HUDEP-2 (cell line): ENCODE measurements at regions not wholly inside any gene's neighbourhood (a gene's known extent, or its start where the extent isn't known, plus 50 kb on each side); places are given as distances from the start of the nearest gene placed in this dataset.
"Not testable (repeated sequence)": the region's sequence is repeated elsewhere in the genome, so short reads cannot be mapped to it uniquely, and the experiment has no call there.

Experiments used
- DNase-seq, 76 experiments: peaks; one replicate each; lab custom pipeline; 2025; ENCODE audit not compliant: unreplicated experiment in 76 of 76; lab: John Stamatoyannopoulos, UW

- DNase-seq, result no peak
Observed at GRCh38 chr3:165635791-165636683, 201.2 kb downstream of the BCHE start.

GRCh38 chr3:165624761-165625160 lies 212.5 kb downstream of the BCHE start:
- DNase-seq, result no peak

GRCh38 chr3:165622356-165622755 lies 214.9 kb downstream of the BCHE start:
- DNase-seq, result no peak

- no peak for DNase-seq
Observed at GRCh38 chr3:165619069-165619468, 218.2 kb downstream of the BCHE start.

GRCh38 chr3:165617134-165617533 lies 220.1 kb downstream of the BCHE start:
- no peak for DNase-seq

- DNase-seq, result no peak
Observed at GRCh38 chr3:165614337-165614736, 222.9 kb downstream of the BCHE start.

- DNase-seq, result no peak
Observed at GRCh38 chr3:165613014-165613413, 224.2 kb downstream of the BCHE start.

GRCh38 chr3:165607221-165607620 lies 230.0 kb downstream of the BCHE start:
- DNase-seq, result no peak

- DNase-seq, result no peak
Observed at GRCh38 chr3:165603196-165603595, 234.0 kb downstream of the BCHE start.

- not testable (repeated sequence) for DNase-seq
Observed at GRCh38 chr3:165572566-165572965, 264.7 kb downstream of the BCHE start.

GRCh38 chr3:165568907-165569462 lies 268.2 kb downstream of the BCHE start:
- no peak for DNase-seq

GRCh38 chr3:165555785-165556184 lies 281.4 kb downstream of the BCHE start:
- no peak for DNase-seq

- DNase-seq, result no peak
Observed at GRCh38 chr3:165553371-165553770, 283.9 kb downstream of the BCHE start.

- no peak for DNase-seq
Observed at GRCh38 chr3:165549665-165550064, 287.6 kb downstream of the BCHE start.

- no peak for DNase-seq
Observed at GRCh38 chr3:165549037-165549436, 288.2 kb downstream of the BCHE start.

GRCh38 chr3:165545059-165545458 lies 292.2 kb downstream of the BCHE start:
- DNase-seq, result no peak

GRCh38 chr3:165544432-165544831 lies 292.8 kb downstream of the BCHE start:
- DNase-seq, result no peak

- DNase-seq, result no peak
Observed at GRCh38 chr3:165538166-165538565, 299.1 kb downstream of the BCHE start.

GRCh38 chr3:165532851-165533250 lies 304.4 kb downstream of the BCHE start:
- DNase-seq, result no peak

- DNase-seq, result no peak
Observed at GRCh38 chr3:165529451-165529850, 307.8 kb downstream of the BCHE start.

- DNase-seq, result no peak
Observed at GRCh38 chr3:165526367-165526766, 310.9 kb downstream of the BCHE start.

- no peak for DNase-seq
Observed at GRCh38 chr3:165523801-165524200, 313.4 kb downstream of the BCHE start.
